Right lobe of liver (tissue), 6 donors: ENCODE measurements at regions not wholly inside any gene's neighbourhood (a gene's known extent, or its start where the extent isn't known, plus 50 kb on each side); places are given as distances from the start of the nearest gene placed in this dataset.

ENCODE experiments used
- ATAC-seq, 4 donors: fragments of 200-7000 bp; cut with Tn5 transposase; one replicate each; pipeline ENCODE4 v1.9.1; 2020; ENCODE audit warnings: mild to moderate bottlenecking in 4 of 4, moderate library complexity in 4 of 4
- DNase-seq, 3 donors: peaks; one replicate each; pipeline ENCODE4 v3.0.0-alpha.2; 2020
- H3K27ac ChIP-seq, 3 donors: fragments of 200-600 bp; one replicate each; pipeline ENCODE4 v1.8.0; 2022
- H3K27me3 ChIP-seq, 2 donors: fragments of 200-600 bp; one replicate each; pipeline ENCODE4 v1.8.0; 2022
- H3K36me3 ChIP-seq, 4 donors: fragments of 200-600 bp; sonication (generic) in 1 of 4; one replicate each; pipeline versions ENCODE4 v1.5.1 to v1.8.0; 2017 to 2022; ENCODE audit warnings: control low read depth in 1 of 4
- H3K4me1 ChIP-seq, 4 donors: fragments of 200-600 bp; sonication (generic) in 1 of 4; one replicate each; pipeline versions ENCODE4 v1.5.1 to v1.8.0; 2017 to 2022; ENCODE audit warnings: control low read depth in 1 of 4
- H3K4me3 ChIP-seq, 3 donors: fragments of 200-600 bp; one replicate each; pipeline ENCODE4 v1.8.0; 2022
- H3K9me3 ChIP-seq, 4 donors: fragments of 200-600 bp; sonication (generic) in 1 of 4; one replicate each; pipeline versions ENCODE4 v1.5.1 to v1.8.0; 2017 to 2022; ENCODE audit warnings: control low read depth in 1 of 4
- POLR2A ChIP-seq: fragments of 450-650 bp; IDR thresholded peaks from one replicate; pipeline ENCODE4 v1.6.1; 2017; ENCODE audit warnings: antibody characterized with exemption, mild to moderate bottlenecking
- WGBS: methylation state at CpG from one replicate; pipeline ENCODE4 v1.1.6; 2018; ENCODE audit warnings: low coverage, low lambda C conversion rate; ENCODE audit not compliant: insufficient coverage; ENCODE audit errors: missing lambda C conversion rate; 5-methylcytosine and 5-hydroxymethylcytosine counted together
- intact Hi-C, 2 donors: fragments of 100-400 bp; cut with DNase I; formaldehyde crosslinking; loops; one replicate each; pipeline versions ENCODE4 v1.11.2 to v1.14.1; 2022
- TF ChIP-seq, protein P1 (sequence below), 4 donors: fragments of 200-600 bp in 3 of 4; fragments of 450-650 bp in 1 of 4; IDR thresholded peaks; one replicate each; pipeline versions ENCODE4 v1.5.1 to v1.8.0; 2016 to 2022; ENCODE audit warnings: antibody characterized with exemption in 4 of 4, mild to moderate bottlenecking in 2 of 4
- donor health status: DM: no; HTN: yes; CAD: no.
- donor health status: DM: no; HTN: no; CAD: no.
- donor health status: DM: no; HTN: no; CAD: no.
- donor health status: DM: no; HTN: yes; CAD: no.
- donor health status: DM: no; HTN: yes; CAD: no.

DNA sequence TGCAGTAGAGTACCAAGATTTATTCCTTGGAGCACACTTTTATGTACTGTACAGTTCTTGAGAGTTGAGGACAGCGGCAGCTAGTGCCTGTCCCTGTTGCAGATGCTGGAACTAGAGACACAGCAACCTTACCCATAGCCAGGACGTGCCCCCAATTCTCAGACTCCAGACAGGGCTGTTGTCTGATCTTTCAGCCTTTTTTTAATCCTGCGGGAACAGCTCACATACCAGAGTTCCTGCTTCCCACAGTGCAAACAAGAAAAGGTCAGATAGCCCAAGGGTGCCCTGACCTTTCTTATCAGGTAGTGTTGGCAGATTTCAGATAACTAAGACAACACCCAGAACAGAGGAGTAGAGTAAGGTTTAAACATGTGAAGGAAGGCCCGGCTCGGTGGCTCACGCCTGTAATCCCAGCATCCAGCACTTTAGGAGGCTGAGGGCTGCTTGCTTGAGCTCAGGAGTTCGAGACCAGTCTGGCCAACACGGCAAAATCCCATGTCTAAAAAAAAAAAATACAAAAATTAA, 78.5 kb downstream of the DOP1B start:
- no peaks in the 10 kb centered on the region for H3K27me3 ChIP-seq
- H3K4me1 ChIP-seq: peaks cover 0 to 22% (median 8%) of the 10 kb centered on the region in 4 donors
- peak; percentile 89 to 96 (median 90) for ATAC-seq
- peak in 1 of 3 donors; percentile 56 for DNase-seq
- no peak overlapping the region for H3K4me3 ChIP-seq
- intact Hi-C loops: no loop called here
- H3K27ac ChIP-seq: no peak overlapping the region
- H3K36me3 ChIP-seq: peaks cover 0 to 31% (median 1%) of the 10 kb centered on the region in 4 donors
- no peaks in the 10 kb centered on the region for H3K9me3 ChIP-seq
- 30% methylated on average over 6 of the region's 8 CpGs for WGBS
- TF ChIP-seq, protein P1, sequence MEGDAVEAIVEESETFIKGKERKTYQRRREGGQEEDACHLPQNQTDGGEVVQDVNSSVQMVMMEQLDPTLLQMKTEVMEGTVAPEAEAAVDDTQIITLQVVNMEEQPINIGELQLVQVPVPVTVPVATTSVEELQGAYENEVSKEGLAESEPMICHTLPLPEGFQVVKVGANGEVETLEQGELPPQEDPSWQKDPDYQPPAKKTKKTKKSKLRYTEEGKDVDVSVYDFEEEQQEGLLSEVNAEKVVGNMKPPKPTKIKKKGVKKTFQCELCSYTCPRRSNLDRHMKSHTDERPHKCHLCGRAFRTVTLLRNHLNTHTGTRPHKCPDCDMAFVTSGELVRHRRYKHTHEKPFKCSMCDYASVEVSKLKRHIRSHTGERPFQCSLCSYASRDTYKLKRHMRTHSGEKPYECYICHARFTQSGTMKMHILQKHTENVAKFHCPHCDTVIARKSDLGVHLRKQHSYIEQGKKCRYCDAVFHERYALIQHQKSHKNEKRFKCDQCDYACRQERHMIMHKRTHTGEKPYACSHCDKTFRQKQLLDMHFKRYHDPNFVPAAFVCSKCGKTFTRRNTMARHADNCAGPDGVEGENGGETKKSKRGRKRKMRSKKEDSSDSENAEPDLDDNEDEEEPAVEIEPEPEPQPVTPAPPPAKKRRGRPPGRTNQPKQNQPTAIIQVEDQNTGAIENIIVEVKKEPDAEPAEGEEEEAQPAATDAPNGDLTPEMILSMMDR (IDR thresholded peaks at IDR 0.05): no peak
- no peak for TF ChIP-seq POLR2A

GRCh38 chr21:36236052-36236730, 79.6 kb downstream of the DOP1B start:
- no peaks in the 10 kb centered on the region for H3K9me3 ChIP-seq
- TF ChIP-seq, protein P1 (IDR thresholded peaks at IDR 0.05): no peak
- no peak for TF ChIP-seq POLR2A
- no peaks in the 10 kb centered on the region for H3K27me3 ChIP-seq
- intact Hi-C loops: no loop called here
- no peak for DNase-seq
- no peak overlapping the region for H3K4me3 ChIP-seq
- peaks cover 0 to 26% (median 1%) of the 10 kb centered on the region in 4 donors for H3K36me3 ChIP-seq
- ATAC-seq: no peak
- WGBS: 92% methylated on average over 7 of the region's 8 CpGs
- H3K27ac ChIP-seq: no peak overlapping the region
- H3K4me1 ChIP-seq: peaks cover 0 to 22% (median 8%) of the 10 kb centered on the region in 4 donors

DNA sequence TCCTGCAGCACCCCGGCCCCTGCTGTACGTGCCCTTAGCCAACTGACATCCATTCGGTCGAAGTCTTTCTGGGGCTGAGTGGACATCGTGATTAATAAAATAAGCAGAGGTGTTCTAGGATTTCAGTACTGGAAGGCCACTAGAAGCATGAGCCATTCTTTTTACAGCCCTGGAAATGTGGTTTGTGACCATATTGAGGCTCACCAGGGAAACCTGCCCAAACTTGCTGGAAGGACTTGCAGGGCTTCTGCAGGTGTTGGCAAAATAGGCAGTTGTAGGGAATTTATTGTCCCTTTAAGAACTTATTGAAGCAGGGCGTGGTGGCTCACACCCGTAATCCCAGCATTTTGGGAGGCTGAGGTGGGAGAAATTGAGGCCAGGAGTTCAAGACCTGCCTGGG, 80.8 kb downstream of the DOP1B start:
- no peak for TF ChIP-seq POLR2A
- TF ChIP-seq, protein P1 (IDR thresholded peaks at IDR 0.05): no peak
- intact Hi-C loops: no loop called here
- peaks cover 0 to 22% (median under 1%) of the 10 kb centered on the region in 4 donors for H3K36me3 ChIP-seq
- no peaks in the 10 kb centered on the region for H3K9me3 ChIP-seq
- no peak for DNase-seq
- H3K4me3 ChIP-seq: no peak overlapping the region
- H3K27me3 ChIP-seq: no peaks in the 10 kb centered on the region
- 100% methylated on average over 2 of the region's 7 CpGs for WGBS
- H3K27ac ChIP-seq: no peak overlapping the region
- no peak for ATAC-seq
- peaks cover 0 to 22% (median 8%) of the 10 kb centered on the region in 4 donors for H3K4me1 ChIP-seq

DNA sequence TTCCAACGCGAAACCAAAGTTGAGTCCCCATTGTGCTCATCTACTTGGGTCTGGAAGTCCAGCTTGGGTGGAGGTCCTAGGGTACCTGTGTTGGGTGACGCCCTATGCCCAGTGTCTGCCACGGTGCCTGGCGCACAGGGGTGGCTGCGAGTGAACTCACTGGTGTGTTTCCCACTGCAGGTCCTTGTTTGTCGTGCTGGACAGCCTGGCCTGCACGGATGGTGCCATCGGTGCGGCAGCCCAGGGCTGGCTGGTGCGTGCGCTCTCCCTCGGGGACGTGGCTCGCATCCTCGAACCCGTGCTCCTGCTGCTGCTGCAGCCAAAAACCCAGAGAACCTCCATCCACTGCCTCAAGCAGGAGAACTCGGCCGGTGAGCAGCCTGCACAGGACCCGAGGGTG, 80.4 kb upstream of the MORC3 start:
- ATAC-seq (no peak), DNase-seq (no peak)
- TF ChIP-seq, protein P1 (IDR thresholded peaks at IDR 0.05): no peak
- no peak for TF ChIP-seq POLR2A
- Histone ChIP-seq H3K27me3 (no peaks in the 10 kb centered on the region), H3K4me3 (no peak overlapping the region), H3K27ac (no peak overlapping the region), H3K9me3 (no peaks in the 10 kb centered on the region), H3K4me1 (peaks cover 0 to 10% (median 6%) of the 10 kb centered on the region in 4 donors), H3K36me3 (peaks cover 0 to 22% (median 0%) of the 10 kb centered on the region in 4 donors)
- WGBS: no CpG with 5 or more reads among the region's 20 CpGs
- intact Hi-C loops: no loop called here
